ENCODE measurements at regions not wholly inside any gene's neighbourhood (a gene's known extent, or its start where the extent isn't known, plus 50 kb on each side); places are given as distances from the start of the nearest gene placed in this dataset.

DNA sequence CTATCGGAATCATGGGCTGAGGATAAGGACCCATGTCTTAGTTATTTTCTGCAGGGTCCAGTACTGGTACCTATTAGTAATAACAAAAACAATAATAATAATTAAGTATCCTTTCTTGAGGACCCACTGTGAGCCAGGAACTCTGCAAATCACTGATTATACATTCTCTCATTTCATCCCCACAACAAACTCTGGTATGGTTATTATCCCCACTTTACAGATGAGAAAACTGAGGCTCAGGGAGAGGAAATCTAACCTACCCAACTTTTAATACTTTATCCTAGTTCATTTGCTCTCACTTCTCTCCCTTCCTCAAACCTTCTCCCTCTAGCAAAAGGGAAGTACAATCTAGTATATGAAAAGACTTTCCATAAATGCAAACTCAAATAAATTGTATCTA, 528.4 kb upstream of the PROK2 start:
- in situ Hi-C loops (cut with MboI; ENCODE audit: low sequenced_read_pairs) = no loop called here

DNA sequence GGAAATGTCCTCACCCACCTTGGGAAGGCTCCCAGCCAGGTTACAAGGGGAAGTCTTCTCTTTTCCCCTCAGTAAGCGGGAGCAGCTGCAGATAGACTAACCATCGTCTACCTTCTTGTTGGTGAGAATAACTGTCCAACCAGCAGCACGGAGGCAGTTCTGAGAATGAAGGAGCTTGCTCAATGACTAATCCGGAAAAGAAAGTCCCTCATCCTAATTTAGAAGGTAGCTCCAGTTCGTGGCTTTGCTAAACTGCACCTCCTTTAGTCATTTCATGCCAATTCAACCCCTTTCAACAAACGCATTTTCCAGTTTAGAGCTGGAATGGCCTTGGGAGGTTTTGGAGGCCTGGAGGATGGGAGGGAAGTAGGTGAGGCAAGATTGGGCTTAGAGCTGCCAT, 527.4 kb upstream of the PROK2 start:
- in situ Hi-C loops (cut with MboI; ENCODE audit: low sequenced_read_pairs) = no loop called here

DNA sequence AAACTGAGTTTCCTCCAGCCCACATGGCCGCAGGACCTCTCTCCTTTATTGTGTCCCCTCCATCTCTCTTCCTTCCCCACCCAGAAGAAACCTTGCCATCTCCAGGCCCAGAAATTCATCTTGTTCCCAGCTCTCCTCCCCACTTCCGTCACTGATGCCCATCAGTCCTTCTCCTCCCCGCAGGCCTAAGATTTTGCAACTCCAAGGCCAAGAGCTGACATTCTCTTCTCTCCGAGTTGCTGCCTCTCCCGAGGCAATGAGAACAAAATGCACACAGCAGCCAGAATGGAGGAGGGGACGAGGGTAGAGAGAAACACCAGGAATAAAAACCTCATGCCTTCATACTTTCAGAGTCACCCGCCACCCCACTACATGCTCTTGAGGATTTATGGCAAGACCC, 526.5 kb upstream of the PROK2 start:
- in situ Hi-C loops (cut with MboI; ENCODE audit: low sequenced_read_pairs) = no loop called here

DNA sequence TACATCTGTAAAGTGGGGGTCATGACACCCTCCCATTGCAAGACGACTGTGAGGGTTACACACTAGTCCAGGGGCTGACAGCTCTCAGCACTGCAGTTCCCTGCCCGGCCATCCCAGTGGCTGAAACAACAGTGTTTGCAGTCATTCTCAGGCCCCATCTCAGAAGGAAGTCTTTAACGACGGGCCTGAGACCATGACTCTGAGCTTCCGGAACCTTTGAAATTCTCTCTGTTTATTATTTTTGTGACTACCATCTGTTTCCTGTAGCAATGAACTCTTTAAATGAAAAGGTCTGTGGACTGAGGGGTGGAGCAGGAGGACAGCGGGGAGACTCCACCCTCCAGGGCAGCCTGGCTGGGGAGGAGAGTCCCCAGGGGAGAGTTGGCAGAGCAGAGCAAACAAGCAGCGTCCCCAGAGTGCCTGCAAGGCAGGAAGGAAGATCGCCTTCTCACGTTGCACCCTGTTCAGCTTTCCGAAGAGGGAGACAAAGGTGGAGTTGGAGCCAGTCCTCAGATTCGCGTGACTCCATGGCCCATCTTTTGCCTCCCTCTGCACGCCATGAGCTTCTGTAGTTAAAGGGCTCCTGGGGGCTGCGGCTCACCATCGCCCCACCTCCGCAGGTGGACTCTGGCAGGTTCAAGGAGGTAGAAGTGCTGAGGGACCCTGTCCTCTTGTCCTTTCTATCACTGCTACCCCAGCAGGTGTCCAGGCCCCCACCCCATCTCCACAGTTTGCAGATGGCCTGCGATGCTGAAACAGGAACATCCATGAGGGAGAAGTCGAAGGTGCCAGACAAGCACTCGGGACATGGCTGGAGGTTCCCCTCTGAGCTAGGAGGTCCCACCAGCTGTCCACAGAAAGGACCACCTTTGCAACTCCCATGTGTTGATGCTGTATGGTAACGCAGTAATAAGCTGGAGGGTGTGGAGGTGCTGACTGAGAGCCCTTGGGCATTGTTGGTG, 525.8 kb upstream of the PROK2 start:
- in situ Hi-C loops (cut with MboI; ENCODE audit: low sequenced_read_pairs) = no loop called here

DNA sequence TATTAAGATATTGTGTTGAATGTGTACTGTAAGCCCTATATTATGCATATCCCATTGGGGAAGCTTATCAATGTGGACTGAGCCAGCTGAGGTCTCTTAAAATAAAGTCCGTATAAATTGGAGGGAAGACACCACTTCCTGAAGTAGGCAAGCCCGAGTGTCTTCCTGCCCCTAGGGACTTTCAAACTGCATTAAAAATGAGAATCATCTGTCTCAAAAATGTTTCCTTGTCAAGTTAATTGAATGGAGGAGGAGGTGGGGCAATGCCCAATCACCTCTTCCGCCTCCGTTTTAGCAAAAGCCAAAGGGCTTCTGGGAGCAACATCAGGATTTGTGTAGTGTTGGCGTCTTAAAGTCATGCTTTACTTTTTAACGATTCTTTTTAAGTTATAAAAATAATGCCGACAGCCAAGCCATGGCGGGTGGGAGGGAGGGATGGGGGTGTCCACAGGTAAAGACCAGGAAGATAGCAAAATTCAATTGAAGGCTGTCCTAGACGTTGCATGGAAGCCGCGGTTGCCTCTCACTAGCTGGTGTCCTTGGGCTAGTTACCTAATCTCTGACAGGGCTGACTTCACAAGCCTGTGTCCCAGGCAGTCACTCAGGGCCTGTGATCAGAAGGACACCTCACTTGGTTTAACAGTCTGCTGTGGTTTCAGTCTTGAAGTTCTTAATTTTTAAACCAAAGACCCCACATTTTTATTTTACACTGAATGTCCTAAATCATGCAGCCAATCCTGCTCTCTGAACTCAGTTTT, 524.9 kb upstream of the PROK2 start:
- in situ Hi-C loops (cut with MboI; ENCODE audit: low sequenced_read_pairs) = no loop called here

DNA sequence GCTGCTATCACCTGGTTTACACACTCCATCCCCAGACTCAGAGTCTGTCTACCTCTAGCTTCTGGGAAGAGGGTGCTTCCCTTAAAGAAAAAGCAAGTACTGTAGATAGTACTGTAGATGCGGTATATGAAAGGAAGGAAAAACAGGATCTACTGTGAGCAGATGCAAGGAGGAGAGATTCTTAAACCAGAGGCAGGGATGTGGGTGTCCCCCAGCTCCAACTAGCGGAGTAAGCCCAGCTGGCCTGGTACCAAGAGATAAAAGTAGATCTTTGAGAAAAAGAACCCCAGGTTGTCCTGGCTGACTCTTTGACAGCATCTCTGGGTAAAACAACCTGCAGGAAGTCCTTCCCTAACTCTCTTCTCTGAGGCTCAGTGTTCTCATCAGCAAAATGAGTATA, 523.7 kb upstream of the PROK2 start:
- in situ Hi-C loops (cut with MboI; ENCODE audit: low sequenced_read_pairs) = no loop called here

DNA sequence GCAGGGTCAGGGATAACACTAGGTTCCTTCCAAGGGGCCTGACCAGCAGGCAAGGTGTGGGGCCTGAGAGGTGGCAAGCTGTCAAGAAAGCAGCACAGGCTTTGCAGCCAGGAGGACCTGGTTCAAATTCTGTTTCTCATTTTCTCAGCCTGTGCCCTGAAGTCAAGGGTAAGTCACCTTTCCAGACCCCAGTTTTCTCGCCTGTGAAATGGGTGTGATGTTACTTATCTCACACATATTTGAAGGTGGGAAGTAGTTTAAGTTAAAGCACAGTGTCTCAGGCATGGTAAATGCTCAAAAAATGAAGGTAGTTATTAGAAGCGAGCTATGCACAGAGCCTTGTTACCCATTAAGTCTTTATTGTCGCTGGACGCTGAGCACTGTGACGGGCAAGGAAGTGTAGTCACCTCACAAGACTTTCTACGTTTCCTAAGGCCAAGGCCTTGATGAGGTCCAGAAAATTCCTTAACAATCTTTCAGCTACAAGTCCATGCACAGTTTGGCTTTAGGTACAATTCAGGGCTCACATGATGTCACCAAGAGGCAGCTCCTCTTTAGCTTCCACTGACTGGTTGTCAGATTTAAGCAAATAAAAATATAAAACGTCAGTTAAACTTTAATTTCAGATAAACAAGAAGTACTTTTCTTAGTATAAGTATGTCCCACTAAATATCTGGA, 522.6 kb upstream of the PROK2 start:
- in situ Hi-C loops (cut with MboI; ENCODE audit: low sequenced_read_pairs) = no loop called here

DNA sequence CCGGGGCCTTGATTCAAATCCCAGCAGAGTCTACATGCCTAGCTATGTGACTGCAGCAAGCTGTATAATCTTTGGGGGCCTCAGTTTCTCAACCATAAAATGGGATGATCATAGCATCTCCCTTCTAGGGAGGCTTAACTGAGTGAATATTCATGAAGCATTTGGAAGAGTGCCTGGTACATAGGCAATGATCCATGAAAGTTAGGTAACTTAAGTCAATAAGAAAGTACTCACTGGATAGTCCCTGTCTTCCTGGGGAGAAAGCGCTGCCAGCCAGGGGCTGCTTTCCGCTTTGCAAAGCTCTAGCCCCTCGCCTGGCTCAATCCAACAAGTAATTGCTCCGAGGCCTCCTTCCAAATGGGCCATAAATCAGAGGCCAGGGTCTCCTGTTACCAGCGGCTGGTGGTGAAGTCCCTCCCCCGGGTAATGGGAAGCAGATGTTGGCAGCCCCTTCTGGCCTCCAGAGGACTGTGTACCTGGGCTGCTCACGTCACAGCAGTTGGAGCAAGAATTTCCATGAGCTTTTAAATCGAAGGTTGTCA, 521.9 kb upstream of the PROK2 start:
- in situ Hi-C loops (cut with MboI; ENCODE audit: low sequenced_read_pairs) = no loop called here

DNA sequence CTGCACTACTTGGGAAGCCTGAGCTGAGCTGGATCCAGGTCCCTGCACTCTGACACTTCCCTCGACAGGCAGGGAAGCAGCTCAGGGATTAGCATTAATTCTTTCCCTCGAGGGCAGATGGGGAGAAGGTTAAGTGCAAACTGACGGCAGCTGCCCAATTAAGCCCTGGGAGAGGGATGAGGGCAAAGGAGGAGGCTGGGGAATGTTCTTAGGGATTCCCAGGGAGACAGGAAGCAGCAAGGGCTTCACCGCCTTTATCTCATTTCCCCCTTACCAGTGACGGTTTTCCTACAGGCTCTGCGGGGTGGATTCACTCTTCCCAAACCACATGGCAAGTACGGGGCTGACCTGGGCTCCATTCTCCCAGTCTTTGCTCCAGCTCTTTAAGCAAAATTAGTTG, 519.0 kb upstream of the PROK2 start:
- in situ Hi-C loops (cut with MboI; ENCODE audit: low sequenced_read_pairs) = no loop called here

DNA sequence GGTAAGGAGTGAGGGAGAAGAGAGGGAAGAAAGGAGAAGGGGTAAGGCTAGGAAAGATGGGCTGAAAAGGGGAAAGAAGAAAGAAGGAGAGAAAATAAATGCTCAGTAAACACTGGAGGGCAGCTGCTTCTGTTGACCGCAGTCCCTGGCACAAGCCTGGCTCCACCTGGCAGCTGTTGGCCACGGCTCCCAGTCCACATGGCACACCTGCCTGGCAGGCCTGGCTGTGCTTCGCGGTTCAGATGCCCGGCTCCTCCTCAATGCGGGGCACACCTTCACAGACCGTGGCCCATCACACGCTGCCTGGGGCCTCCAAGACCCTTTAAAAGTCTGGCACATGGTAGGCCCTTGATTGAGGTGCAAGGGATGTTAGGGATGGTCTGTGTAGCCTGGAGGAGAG, 516.8 kb upstream of the PROK2 start:
- in situ Hi-C loops (cut with MboI; ENCODE audit: low sequenced_read_pairs) = no loop called here

DNA sequence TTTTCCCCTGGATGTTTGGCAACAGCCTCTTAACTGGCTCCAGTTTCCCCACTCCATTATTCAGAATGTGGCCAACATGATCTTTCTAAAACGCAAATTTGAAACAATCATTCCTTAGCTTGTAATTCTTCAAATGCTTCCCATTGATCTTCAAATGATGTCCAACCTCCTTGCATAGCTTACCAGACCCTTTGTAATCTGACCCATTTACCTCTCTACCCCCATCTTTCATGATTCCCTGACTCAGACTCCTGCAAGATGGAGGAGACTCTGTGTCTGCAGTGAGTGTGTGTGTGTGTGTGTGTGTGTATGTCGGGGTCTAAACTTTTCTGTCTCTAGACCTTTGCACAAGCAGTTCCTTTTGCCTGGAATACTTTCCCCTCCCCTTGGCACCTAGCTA, 515.7 kb upstream of the PROK2 start:
- in situ Hi-C loops (cut with MboI; ENCODE audit: low sequenced_read_pairs) = no loop called here

DNA sequence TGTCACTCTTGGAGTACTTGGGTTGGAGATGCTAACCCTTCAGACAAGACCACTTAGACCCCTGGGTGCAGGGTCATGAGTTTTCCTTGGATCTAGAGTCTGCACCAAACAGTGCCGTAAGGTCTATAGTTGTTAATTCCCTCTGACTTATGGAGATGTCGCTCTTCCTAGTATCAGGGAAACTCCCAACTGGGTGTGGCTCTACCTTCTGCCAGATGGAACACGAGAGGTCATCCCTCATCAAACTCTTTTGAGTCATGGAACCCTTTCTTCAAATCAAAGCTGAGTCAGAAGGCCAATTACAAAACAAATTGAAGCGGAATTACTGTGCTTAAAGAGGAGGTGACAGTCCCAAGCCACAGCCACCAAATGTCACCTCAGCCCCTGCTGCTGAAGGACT, 514.9 kb upstream of the PROK2 start:
- in situ Hi-C loops (cut with MboI; ENCODE audit: low sequenced_read_pairs) = no loop called here

DNA sequence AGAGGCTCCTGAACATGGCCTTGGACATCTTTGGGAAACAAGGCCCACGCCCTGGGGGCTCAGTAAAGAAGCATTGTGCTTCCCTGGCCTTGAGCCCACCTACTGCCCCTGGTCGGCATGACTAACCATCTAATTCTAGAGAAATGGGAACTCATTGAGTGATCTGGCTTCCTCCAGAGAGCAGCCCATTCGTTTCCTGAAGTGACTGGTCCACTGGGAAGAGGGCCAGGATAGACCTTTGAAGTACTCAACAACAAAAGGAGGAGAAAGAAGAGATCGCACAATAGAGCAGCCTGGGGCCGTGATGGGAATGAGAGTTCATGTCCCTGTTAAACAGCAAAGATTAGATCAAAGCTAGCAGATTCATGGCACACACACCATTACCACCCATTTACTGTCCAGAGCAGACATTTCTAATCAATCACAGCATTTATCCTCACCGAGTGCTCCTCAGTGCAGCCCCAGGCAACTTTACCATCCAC, 514.4 kb upstream of the PROK2 start:
- in situ Hi-C loops (cut with MboI; ENCODE audit: low sequenced_read_pairs) = no loop called here

DNA sequence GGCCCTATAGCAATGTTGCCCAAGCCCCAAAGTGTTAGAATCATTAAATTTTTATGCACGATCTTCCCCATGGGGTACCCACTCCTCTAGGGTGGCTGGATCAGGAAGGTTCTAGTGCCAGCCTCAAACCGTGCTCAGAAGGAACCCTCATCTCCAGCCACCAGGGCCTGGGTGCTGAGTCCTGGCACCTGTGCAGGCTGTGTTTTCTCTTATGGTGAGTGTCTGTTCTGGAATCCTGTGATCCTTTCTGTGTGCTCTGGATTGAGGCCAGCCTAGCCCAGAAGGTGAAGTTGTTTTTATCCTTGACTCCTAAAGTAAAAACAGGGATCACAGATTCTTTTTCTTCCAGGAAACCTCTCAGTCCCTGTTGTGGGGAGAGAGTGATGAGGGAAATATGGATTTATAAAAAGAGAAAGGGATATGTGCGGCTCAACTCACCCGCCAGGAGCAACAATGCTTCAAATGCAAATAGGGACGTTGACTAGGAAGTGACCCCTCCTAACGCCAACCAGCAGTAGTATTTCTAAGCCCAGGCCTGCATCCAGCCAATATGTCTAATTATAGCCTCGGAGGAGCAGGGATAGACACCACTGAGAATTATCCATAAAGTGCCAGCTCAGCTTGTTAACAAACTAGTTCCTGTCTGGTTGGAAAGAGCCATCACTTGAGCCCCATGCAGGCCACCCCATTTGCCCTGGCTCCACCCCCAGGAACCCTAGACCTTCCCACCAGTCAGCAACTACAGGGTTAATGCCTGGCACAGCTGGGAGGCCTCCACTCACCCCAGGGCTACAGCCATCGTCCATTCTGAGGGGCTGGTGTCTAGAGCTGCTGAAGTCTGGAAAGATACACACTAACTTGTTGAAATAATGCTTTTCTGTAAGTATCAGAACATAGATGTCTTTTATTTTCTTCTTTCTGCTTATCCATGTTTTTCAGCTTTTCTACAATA, 513.5 kb upstream of the PROK2 start:
- in situ Hi-C loops (cut with MboI; ENCODE audit: low sequenced_read_pairs) = no loop called here

DNA sequence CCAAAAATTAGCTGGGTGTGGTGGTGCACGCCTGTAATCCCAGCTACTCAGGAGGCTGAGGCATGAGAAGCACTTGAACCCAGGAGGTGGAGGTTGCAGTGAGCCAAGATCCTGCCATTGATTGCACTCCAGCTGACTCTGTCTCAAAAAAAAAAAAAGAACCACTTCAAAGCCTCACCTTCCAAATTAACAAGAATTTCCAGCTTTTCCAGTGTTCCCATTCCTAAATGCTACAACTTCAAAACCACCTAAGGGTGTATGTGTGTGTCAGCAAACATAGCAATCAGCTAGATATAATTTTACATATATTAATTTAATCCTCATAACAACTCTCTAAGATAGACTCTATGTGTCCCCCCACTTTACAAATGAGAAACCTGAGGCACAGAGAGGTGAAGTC, 512.5 kb upstream of the PROK2 start:
- in situ Hi-C loops (cut with MboI; ENCODE audit: low sequenced_read_pairs) = no loop called here

DNA sequence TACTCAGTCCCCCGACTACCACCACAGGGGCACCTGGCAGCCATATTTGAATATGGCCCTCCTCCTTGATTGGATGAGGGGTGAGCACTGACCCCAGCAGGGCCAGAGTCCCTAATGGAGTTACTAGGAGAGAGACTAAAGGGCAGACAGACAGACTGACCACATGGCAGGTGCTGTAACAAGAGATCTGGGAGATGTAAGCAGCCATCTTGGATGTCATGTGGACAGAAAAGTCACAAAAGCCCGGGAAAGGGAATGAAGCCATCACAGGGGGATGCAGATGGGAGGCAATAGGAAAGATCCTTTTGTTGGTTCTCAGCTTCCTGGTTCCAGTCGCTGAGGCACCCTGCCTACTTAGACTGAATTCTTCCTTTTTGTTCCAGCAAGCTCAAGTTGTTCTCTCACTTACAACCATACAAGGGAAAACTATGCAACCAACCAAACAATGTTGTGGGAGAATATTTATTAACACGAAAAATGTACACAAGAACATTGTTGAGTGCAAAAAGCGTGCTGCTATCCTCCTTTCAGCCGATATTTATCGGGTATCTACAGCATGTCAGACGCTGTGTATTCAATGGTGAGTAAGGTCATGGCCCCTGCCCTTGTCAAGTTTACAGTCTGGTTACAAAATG, 511.6 kb upstream of the PROK2 start:
- in situ Hi-C loops (cut with MboI; ENCODE audit: low sequenced_read_pairs) = no loop called here

DNA sequence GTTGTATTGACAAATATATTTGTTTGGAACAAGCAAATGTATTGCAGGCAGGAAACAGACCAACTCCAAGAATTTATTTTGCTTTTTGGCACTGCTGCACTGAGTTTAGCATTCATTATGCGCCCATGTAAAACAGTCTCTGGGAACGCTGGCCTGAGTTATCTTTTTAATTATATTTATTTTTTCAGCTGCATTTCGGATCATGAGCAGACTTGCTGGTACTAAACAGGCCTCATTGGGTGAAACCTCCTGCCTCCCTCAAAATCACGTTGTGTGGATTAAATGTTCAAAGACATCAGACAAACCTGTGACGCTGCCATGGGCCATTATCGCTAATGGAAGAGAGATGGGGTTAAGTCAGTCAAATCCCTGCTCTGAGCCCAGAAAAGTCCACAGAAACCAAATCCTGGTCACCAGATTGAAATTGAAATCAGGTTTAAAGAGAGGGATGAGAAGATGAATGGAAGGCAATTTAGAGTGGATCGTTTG, 511.1 kb upstream of the PROK2 start:
- in situ Hi-C loops (cut with MboI; ENCODE audit: low sequenced_read_pairs) = no loop called here

DNA sequence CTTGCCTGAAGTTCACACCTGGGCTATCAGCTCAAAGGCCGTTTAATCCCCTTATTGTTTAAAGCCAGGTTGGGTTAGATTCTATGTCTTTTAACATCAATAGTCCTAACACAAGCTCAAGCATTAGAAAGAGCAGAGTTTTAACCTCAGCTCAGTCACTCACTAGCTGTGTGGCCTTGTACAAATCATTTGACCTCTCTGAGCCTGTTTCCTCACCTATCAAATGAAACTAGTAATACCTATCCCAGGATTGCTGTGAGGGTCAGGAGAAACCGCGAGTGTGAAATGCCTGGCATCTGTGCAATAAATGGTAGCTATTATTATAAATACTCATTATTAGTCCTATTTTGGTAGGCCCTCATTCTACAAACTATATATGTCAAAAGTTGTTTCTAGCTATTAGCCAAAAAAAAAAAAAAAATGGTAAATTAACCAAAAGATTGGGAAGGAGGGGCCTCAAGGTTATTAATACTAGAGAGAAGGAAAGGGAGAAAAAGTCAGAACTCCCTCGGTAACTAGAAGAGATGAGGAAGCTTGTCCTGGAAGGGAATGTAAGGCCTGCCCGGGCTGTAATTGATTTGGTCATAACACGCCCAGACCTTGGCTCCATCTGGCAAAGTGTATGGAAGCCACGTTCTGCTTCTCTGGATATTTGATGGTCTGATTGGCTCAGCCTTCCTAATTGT, 510.5 kb upstream of the PROK2 start:
- in situ Hi-C loops (cut with MboI; ENCODE audit: low sequenced_read_pairs) = no loop called here

Data from HL-60/S4 treated with phorbol 12-myristate 13-acetate at 8.2 ng/mL for 4 days and 3 days (cell line).